MM.1S (cell line): ENCODE measurements at regions not wholly inside any gene's neighbourhood (a gene's known extent, or its start where the extent isn't known, plus 50 kb on each side); places are given as distances from the start of the nearest gene placed in this dataset.

ENCODE experiments used
- DNase-seq: peaks from one replicate; pipeline ENCODE4 v3.0.0-alpha.2; 2015
- H2AFZ ChIP-seq: fragments of 300-600 bp; sonication (generic); 2 replicates; pipeline ENCODE4 v1.6.0; 2016; ENCODE audit warnings: antibody characterized with exemption, low read length
- H3F3A ChIP-seq: fragments of 300-600 bp; sonication (generic); 2 replicates; pipeline ENCODE4 v1.6.1; 2016; ENCODE audit warnings: mild to moderate bottlenecking, antibody characterized with exemption, low read length, moderate library complexity, mixed read lengths; ENCODE audit not compliant: insufficient read depth
- H3K27ac ChIP-seq: fragments of 300-600 bp; sonication (generic); 2 replicates; pipeline ENCODE4 v1.5.1; 2016; ENCODE audit warnings: mild to moderate bottlenecking, low read length
- H3K27me3 ChIP-seq: fragments of 300-600 bp; sonication (generic); replicated peaks from 2 replicates; pipeline ENCODE4 v1.6.0; 2016; ENCODE audit warnings: low read length; ENCODE audit not compliant: insufficient read depth
- H3K36me3 ChIP-seq: fragments of 300-600 bp; sonication (generic); replicated peaks from 2 replicates; pipeline ENCODE4 v1.6.1; 2016; ENCODE audit warnings: mild to moderate bottlenecking, low read length, mixed read lengths; ENCODE audit not compliant: insufficient read depth
- H3K4me1 ChIP-seq: fragments of 300-600 bp; sonication (generic); 2 replicates; pipeline ENCODE4 v1.6.1; 2016; ENCODE audit warnings: low read length, mixed read lengths
- H3K4me2 ChIP-seq: fragments of 300-600 bp; sonication (generic); 2 replicates; pipeline ENCODE4 v1.6.0; 2016; ENCODE audit warnings: low read depth, low read length
- H3K4me3 ChIP-seq: fragments of 300-600 bp; sonication (generic); 2 replicates; pipeline ENCODE4 v1.5.1; 2016; ENCODE audit warnings: low read length, mixed read lengths
- H3K79me2 ChIP-seq: fragments of 300-600 bp; sonication (generic); 2 replicates; pipeline ENCODE4 v1.6.1; 2016; ENCODE audit warnings: mixed run types, low read length, mixed read lengths
- H3K9ac ChIP-seq: fragments of 300-600 bp; sonication (generic); 2 replicates; pipeline ENCODE4 v1.6.1; 2016; ENCODE audit warnings: low read length, mixed read lengths
- H3K9me2 ChIP-seq: fragments of 300-600 bp; sonication (generic); replicated peaks from 2 replicates; pipeline ENCODE4 v1.6.1; 2016; ENCODE audit warnings: mild to moderate bottlenecking, low read length, mixed read lengths; ENCODE audit not compliant: insufficient read depth
- H3K9me3 ChIP-seq: fragments of 300-600 bp; sonication (generic); replicated peaks from 2 replicates; pipeline ENCODE4 v1.6.1; 2016; ENCODE audit warnings: mild to moderate bottlenecking, low read length, mixed read lengths; ENCODE audit not compliant: insufficient read depth
- H4K20me1 ChIP-seq: fragments of 300-600 bp; sonication (generic); 2 replicates; pipeline ENCODE4 v1.6.1; 2016; ENCODE audit warnings: mild to moderate bottlenecking, low read length, moderate library complexity, mixed read lengths; ENCODE audit not compliant: insufficient read depth
- CTCF ChIP-seq: fragments of 300-600 bp; sonication (generic); IDR thresholded peaks from 2 replicates; pipeline ENCODE4 v1.5.1; 2016; ENCODE audit warnings: antibody characterized with exemption, low read length, mixed read lengths
- EZH2 ChIP-seq: fragments of 300-600 bp; sonication (generic); optimal IDR thresholded peaks from 2 replicates; pipeline ENCODE3; 2017; ENCODE audit warnings: low read depth, mild to moderate bottlenecking, antibody characterized with exemption, low read length, mixed read lengths
- EZH2phosphoT487 ChIP-seq: fragments of 300-600 bp; sonication (generic); IDR thresholded peaks from 2 replicates; pipeline ENCODE4 v1.6.1; 2018; ENCODE audit warnings: antibody characterized with exemption, low read length

GRCh38 chr2:188884517-188884916, 89.7 kb upstream of the COL3A1 start:
- Histone ChIP-seq H3K4me2 (no peak overlapping the region), H2AFZ (no peak overlapping the region)
- DNase-seq: no peak

GRCh38 chr2:188889187-188889586, 85.0 kb upstream of the COL3A1 start:
- Histone ChIP-seq H3K9ac (no peak overlapping the region), H3K27ac (no peak overlapping the region), H3K9me2 (no peaks in the 10 kb centered on the region), H2AFZ (no peak overlapping the region), H3K4me3 (no peak overlapping the region), H3K4me1 (no peaks in the 10 kb centered on the region), H3K9me3 (no peaks in the 10 kb centered on the region), H3F3A (no peaks in the 10 kb centered on the region), H4K20me1 (no peaks in the 10 kb centered on the region), H3K79me2 (no peaks in the 10 kb centered on the region), H3K27me3 (no peaks in the 10 kb centered on the region), H3K36me3 (no peaks in the 10 kb centered on the region), H3K4me2 (no peak overlapping the region)
- TF ChIP-seq EZH2 (no peak), EZH2phosphoT487 (no peak), CTCF (no peak)
- no peak for DNase-seq

More at GRCh38 chr2:188884517-188884916, 89.7 kb upstream of the COL3A1 start:
- Histone ChIP-seq H3K9ac (no peak overlapping the region), H3K9me3 (no peaks in the 10 kb centered on the region), H3K79me2 (no peaks in the 10 kb centered on the region), H3K36me3 (no peaks in the 10 kb centered on the region), H3K4me3 (no peak overlapping the region), H3K9me2 (no peaks in the 10 kb centered on the region), H3K4me1 (no peaks in the 10 kb centered on the region), H3K27me3 (no peaks in the 10 kb centered on the region), H3F3A (no peaks in the 10 kb centered on the region), H4K20me1 (no peaks in the 10 kb centered on the region), H3K27ac (no peak overlapping the region)
- TF ChIP-seq EZH2phosphoT487 (no peak), EZH2 (no peak), CTCF (no peak)

GRCh38 chr2:188890755-188891154, 83.4 kb upstream of the COL3A1 start:
- DNase-seq: no peak
- Histone ChIP-seq H3K79me2 (no peaks in the 10 kb centered on the region), H3K36me3 (no peaks in the 10 kb centered on the region), H3K4me2 (no peak overlapping the region), H3K9me2 (no peaks in the 10 kb centered on the region), H3K4me1 (no peaks in the 10 kb centered on the region), H4K20me1 (no peaks in the 10 kb centered on the region), H3K27ac (no peak overlapping the region), H2AFZ (no peak overlapping the region), H3K9me3 (no peaks in the 10 kb centered on the region), H3K9ac (no peak overlapping the region), H3K4me3 (no peak overlapping the region), H3F3A (no peaks in the 10 kb centered on the region), H3K27me3 (no peaks in the 10 kb centered on the region)
- TF ChIP-seq EZH2 (no peak), CTCF (no peak), EZH2phosphoT487 (no peak)
